ENCODE measurements at regions not wholly inside any gene's neighbourhood (a gene's known extent, or its start where the extent isn't known, plus 50 kb on each side); places are given as distances from the start of the nearest gene placed in this dataset.

DNA sequence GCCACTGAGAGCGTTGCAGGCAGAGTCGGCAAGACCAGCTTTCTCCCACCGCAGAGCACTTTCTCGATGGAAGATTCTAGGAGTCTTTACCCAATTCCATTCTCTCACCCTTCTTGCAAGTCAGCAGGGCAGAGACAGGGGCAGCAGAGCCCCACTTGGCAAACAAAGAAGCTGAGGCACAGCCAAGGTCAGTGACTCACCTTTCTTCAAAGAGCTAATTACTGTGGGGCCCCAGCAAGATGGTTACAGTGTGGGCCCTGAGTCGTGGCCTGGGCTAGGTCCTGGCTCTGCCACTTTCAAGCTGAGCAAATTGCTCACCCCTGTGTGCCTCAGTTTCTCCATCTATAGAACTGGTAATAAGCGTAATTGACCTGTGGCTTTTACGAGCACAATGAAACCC, 277.0 kb downstream of the PREX1 start:
- TF ChIP-seq ZNF8 (CRISPR knock-in tag; IDR thresholded peaks at IDR 0.05) (no peak), CSDC2 (CRISPR knock-in tag; IDR thresholded peaks at IDR 0.05) (no peak), PPARA (CRISPR knock-in tag; IDR thresholded peaks at IDR 0.05; ENCODE audit: borderline replicate concordance) (no peak), ZC3H10 (CRISPR knock-in tag; IDR thresholded peaks at IDR 0.05) (no peak), RARB (CRISPR knock-in tag; IDR thresholded peaks at IDR 0.05) (no peak), TCF4 (CRISPR knock-in tag; IDR thresholded peaks at IDR 0.05; ENCODE audit: borderline replicate concordance) (no peak), ISL1 (CRISPR knock-in tag; IDR thresholded peaks at IDR 0.05) (no peak), POU6F1 (CRISPR knock-in tag; IDR thresholded peaks at IDR 0.05; ENCODE audit: borderline replicate concordance, low read depth) (no peak), ZFP30 (CRISPR knock-in tag; IDR thresholded peaks at IDR 0.05) (no peak), ARNTL (CRISPR knock-in tag; IDR thresholded peaks at IDR 0.05; ENCODE audit: borderline replicate concordance, low read depth) (no peak), ZFP3 (CRISPR knock-in tag; IDR thresholded peaks at IDR 0.05) (no peak), BACH2 (CRISPR knock-in tag; IDR thresholded peaks at IDR 0.05; ENCODE audit: borderline replicate concordance) (no peak), ESRRG (CRISPR knock-in tag; IDR thresholded peaks at IDR 0.05) (no peak), ZNF565 (CRISPR knock-in tag; conservative IDR thresholded peaks at IDR 0.05; ENCODE audit: low read depth) (no peak)
- TF ChIP-seq, protein P1, sequence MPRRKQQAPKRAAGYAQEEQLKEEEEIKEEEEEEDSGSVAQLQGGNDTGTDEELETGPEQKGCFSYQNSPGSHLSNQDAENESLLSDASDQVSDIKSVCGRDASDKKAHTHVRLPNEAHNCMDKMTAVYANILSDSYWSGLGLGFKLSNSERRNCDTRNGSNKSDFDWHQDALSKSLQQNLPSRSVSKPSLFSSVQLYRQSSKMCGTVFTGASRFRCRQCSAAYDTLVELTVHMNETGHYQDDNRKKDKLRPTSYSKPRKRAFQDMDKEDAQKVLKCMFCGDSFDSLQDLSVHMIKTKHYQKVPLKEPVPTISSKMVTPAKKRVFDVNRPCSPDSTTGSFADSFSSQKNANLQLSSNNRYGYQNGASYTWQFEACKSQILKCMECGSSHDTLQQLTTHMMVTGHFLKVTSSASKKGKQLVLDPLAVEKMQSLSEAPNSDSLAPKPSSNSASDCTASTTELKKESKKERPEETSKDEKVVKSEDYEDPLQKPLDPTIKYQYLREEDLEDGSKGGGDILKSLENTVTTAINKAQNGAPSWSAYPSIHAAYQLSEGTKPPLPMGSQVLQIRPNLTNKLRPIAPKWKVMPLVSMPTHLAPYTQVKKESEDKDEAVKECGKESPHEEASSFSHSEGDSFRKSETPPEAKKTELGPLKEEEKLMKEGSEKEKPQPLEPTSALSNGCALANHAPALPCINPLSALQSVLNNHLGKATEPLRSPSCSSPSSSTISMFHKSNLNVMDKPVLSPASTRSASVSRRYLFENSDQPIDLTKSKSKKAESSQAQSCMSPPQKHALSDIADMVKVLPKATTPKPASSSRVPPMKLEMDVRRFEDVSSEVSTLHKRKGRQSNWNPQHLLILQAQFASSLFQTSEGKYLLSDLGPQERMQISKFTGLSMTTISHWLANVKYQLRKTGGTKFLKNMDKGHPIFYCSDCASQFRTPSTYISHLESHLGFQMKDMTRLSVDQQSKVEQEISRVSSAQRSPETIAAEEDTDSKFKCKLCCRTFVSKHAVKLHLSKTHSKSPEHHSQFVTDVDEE (CRISPR knock-in tag; IDR thresholded peaks at IDR 0.05), result no peak
- ATAC-seq, result no peak

GRCh38 chr20:48547664-48548063, 280.1 kb downstream of the PREX1 start:
- TF ChIP-seq ISL1 (CRISPR knock-in tag; IDR thresholded peaks at IDR 0.05) (no peak), TCF4 (CRISPR knock-in tag; IDR thresholded peaks at IDR 0.05; ENCODE audit: borderline replicate concordance) (no peak), ZC3H10 (CRISPR knock-in tag; IDR thresholded peaks at IDR 0.05) (no peak), SNAI2 (CRISPR knock-in tag; IDR thresholded peaks at IDR 0.05) (no peak), ZFP3 (CRISPR knock-in tag; IDR thresholded peaks at IDR 0.05) (no peak), CSDC2 (CRISPR knock-in tag; IDR thresholded peaks at IDR 0.05) (no peak), CSRNP3 (CRISPR knock-in tag; IDR thresholded peaks at IDR 0.05) (no peak), POU6F1 (CRISPR knock-in tag; IDR thresholded peaks at IDR 0.05; ENCODE audit: borderline replicate concordance, low read depth) (no peak), GLIS3 (CRISPR knock-in tag; IDR thresholded peaks at IDR 0.05) (no peak), ZNF8 (CRISPR knock-in tag; IDR thresholded peaks at IDR 0.05) (no peak), PPARA (CRISPR knock-in tag; IDR thresholded peaks at IDR 0.05; ENCODE audit: borderline replicate concordance) (no peak), TOX (CRISPR knock-in tag; IDR thresholded peaks at IDR 0.05; ENCODE audit: borderline replicate concordance) (no peak), BACH2 (CRISPR knock-in tag; IDR thresholded peaks at IDR 0.05; ENCODE audit: borderline replicate concordance) (no peak), ARNTL (CRISPR knock-in tag; IDR thresholded peaks at IDR 0.05; ENCODE audit: borderline replicate concordance, low read depth) (no peak), OSR1 (CRISPR knock-in tag; IDR thresholded peaks at IDR 0.05) (no peak), RARB (CRISPR knock-in tag; IDR thresholded peaks at IDR 0.05) (no peak), ZNF70 (CRISPR knock-in tag; IDR thresholded peaks at IDR 0.05) (no peak)
- TF ChIP-seq, protein P1 (CRISPR knock-in tag; IDR thresholded peaks at IDR 0.05), result no peak
- TF ChIP-seq, protein P2, sequence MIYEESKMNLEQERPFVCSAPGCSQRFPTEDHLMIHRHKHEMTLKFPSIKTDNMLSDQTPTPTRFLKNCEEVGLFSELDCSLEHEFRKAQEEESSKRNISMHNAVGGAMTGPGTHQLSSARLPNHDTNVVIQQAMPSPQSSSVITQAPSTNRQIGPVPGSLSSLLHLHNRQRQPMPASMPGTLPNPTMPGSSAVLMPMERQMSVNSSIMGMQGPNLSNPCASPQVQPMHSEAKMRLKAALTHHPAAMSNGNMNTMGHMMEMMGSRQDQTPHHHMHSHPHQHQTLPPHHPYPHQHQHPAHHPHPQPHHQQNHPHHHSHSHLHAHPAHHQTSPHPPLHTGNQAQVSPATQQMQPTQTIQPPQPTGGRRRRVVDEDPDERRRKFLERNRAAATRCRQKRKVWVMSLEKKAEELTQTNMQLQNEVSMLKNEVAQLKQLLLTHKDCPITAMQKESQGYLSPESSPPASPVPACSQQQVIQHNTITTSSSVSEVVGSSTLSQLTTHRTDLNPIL (CRISPR knock-in tag; IDR thresholded peaks at IDR 0.05; ENCODE audit: low read depth), result no peak
- ATAC-seq, result no peak

Measured in SK-N-SH treated with all-trans-retinoic acid at 6 μM for 48 hours (cell line).